HCT116 (cell line): ENCODE measurements at regions not wholly inside any gene's neighbourhood (a gene's known extent, or its start where the extent isn't known, plus 50 kb on each side); places are given as distances from the start of the nearest gene placed in this dataset.

Experiments used
- ATAC-seq: fragments of 200-7000 bp; cut with Tn5 transposase; 2 replicates; pipeline ENCODE4 v1.9.1; 2020; ENCODE audit warnings: mild to moderate bottlenecking, moderate library complexity
- BruUV-seq: library from RNA; stranded (reverse); fragments of 400-500 nt; replicated peaks from 2 replicates; lab custom pipeline; 2021; lab: Mats Ljungman, UMichigan
- CTCF ChIA-PET: fragments of 300-600 bp; sonication (Branson Sonifier 250); formaldehyde crosslinking; loops from one replicate; lab custom pipeline; 2021; ENCODE audit warnings: antibody characterized with exemption; lab: Charles Lee
- POLR2A ChIA-PET: fragments of 300-600, 350-600 bp; sonication (Branson Sonifier 250); formaldehyde crosslinking; loops from one replicate; lab custom pipeline; 2021; ENCODE audit warnings: antibody characterized with exemption; lab: Charles Lee
- RAD21 ChIA-PET, 2 experiments: fragments of 300-600 bp; sonication (Branson Sonifier 250); formaldehyde crosslinking; loops; one replicate each; lab custom pipeline; 2023; ENCODE audit warnings: low total read pairs in 2 of 2; ENCODE audit not compliant: uncharacterized antibody in 2 of 2, unreplicated experiment in 2 of 2, low non-redundant PET in 1 of 2; lab: Charles Lee
- DNase-seq: peaks from one replicate; pipeline ENCODE4 v3.0.0-alpha.2; 2010; ENCODE audit warnings: low read depth, low spot score
- H2AFZ ChIP-seq: fragments of 200-600 bp; shearing (Covaris generic), sonication (generic); 2 replicates; pipeline ENCODE4 v1.6.1; 2017; ENCODE audit warnings: low read depth, mixed run types, mixed read lengths, antibody characterized with exemption, low read length; ENCODE audit not compliant: poor library complexity, severe bottlenecking
- H3K27ac ChIP-seq: 2 replicates; pipeline ENCODE4 v1.5.1; 2012; ENCODE audit warnings: low read depth, low read length
- H3K27me3 ChIP-seq: fragments of 200-600 bp; sonication (generic); 2 replicates; pipeline ENCODE4 v1.6.1; 2016; ENCODE audit warnings: mixed run types, low read length, mixed read lengths; ENCODE audit not compliant: insufficient read depth
- H3K36me3 ChIP-seq, 2 experiments: fragments of 200-500 bp in 1 of 2; fragments of 200-600 bp in 1 of 2; sonication (Bioruptor generic) in 1 of 2; sonication (generic) in 1 of 2; 2 replicates each; pipeline versions ENCODE4 v1.5.1 to v1.6.1; 2014 to 2016; ENCODE audit warnings: low read length in 2 of 2, inconsistent platforms in 1 of 2, mixed read lengths in 1 of 2, mixed run types in 1 of 2; ENCODE audit not compliant: insufficient read depth in 2 of 2, control insufficient read depth in 1 of 2
- H3K4me1 ChIP-seq, 2 experiments: fragments of 200-600 bp in 1 of 2; sonication (generic) in 1 of 2; 2 replicates each; pipeline versions ENCODE4 v1.5.1 to v1.6.1; 2012 to 2017; ENCODE audit warnings: low read length in 2 of 2, inconsistent platforms in 1 of 2, mild to moderate bottlenecking in 1 of 2, mixed read lengths in 1 of 2, mixed run types in 1 of 2, moderate library complexity in 1 of 2; ENCODE audit not compliant: insufficient read depth in 2 of 2, control insufficient read depth in 1 of 2
- H3K4me2 ChIP-seq: fragments of 200-600 bp; sonication (generic); 2 replicates; pipeline ENCODE4 v1.6.1; 2017; ENCODE audit warnings: mixed run types, low read length, mixed read lengths
- H3K4me3 ChIP-seq, 2 experiments: fragments of 200-600 bp in 1 of 2; sonication (generic) in 1 of 2; replicated peaks in 1 of 2; 2 replicates each; pipeline ENCODE4 v1.5.1; 2011 to 2016; ENCODE audit warnings: low read length in 2 of 2, control low read depth in 1 of 2, low read depth in 1 of 2, mild to moderate bottlenecking in 1 of 2, mixed read lengths in 1 of 2, mixed run types in 1 of 2
- H3K79me2 ChIP-seq: fragments of 200-600 bp; sonication (generic); 2 replicates; pipeline ENCODE4 v1.6.1; 2017; ENCODE audit warnings: mild to moderate bottlenecking, mixed run types, low read length, moderate library complexity, mixed read lengths; ENCODE audit not compliant: insufficient read depth
- H3K9ac ChIP-seq: fragments of 200-600 bp; sonication (generic); 2 replicates; pipeline ENCODE4 v1.6.1; 2016; ENCODE audit warnings: low read length, mixed read lengths
- H3K9me2 ChIP-seq: fragments of 200-600 bp; sonication (generic), shearing (Covaris generic); 2 replicates; pipeline ENCODE4 v1.6.1; 2017; ENCODE audit warnings: mixed run types, mild to moderate bottlenecking, moderate library complexity; ENCODE audit not compliant: insufficient read depth
- H3K9me3 ChIP-seq, 2 experiments: fragments of 200-500 bp in 1 of 2; fragments of 200-600 bp in 1 of 2; sonication (Bioruptor generic) in 1 of 2; sonication (generic) in 1 of 2; 2 replicates each; pipeline ENCODE4 v1.6.1; 2014 to 2017; ENCODE audit warnings: low read length in 2 of 2, mixed read lengths in 2 of 2, inconsistent platforms in 1 of 2, low read depth in 1 of 2, mild to moderate bottlenecking in 1 of 2, mixed run types in 1 of 2, moderate library complexity in 1 of 2; ENCODE audit not compliant: control insufficient read depth in 1 of 2, insufficient read depth in 1 of 2
- H4K20me1 ChIP-seq: fragments of 200-600 bp; sonication (generic), shearing (Covaris generic); 2 replicates; pipeline ENCODE4 v1.6.1; 2017; ENCODE audit warnings: mixed run types, mild to moderate bottlenecking, moderate library complexity; ENCODE audit not compliant: insufficient read depth
- ATF3 ChIP-seq: IDR thresholded peaks from 2 replicates; pipeline ENCODE4 v1.6.1; 2012
- CBX3 ChIP-seq: IDR thresholded peaks from 2 replicates; pipeline ENCODE4 v1.6.1; 2012; ENCODE audit warnings: low read depth
- CTCF ChIP-seq, 3 experiments: fragments of 200-600 bp in 1 of 3; sonication (generic) in 1 of 3; IDR thresholded peaks in 2 of 3; conservative IDR thresholded peaks in 1 of 3; 2 replicates each; pipeline ENCODE4 v1.5.1; 2012 to 2017; ENCODE audit warnings: low read depth in 2 of 3, low read length in 2 of 3, antibody characterized with exemption in 1 of 3, borderline replicate concordance in 1 of 3, control low read depth in 1 of 3, mild to moderate bottlenecking in 1 of 3, mixed read lengths in 1 of 3, mixed run types in 1 of 3, moderate library complexity in 1 of 3; ENCODE audit not compliant: insufficient read depth in 1 of 3
- ELF1 ChIP-seq: IDR thresholded peaks from 2 replicates; pipeline ENCODE4 v1.6.1; 2012; ENCODE audit warnings: low read depth, borderline replicate concordance
- FOSL1 ChIP-seq: IDR thresholded peaks from 2 replicates; pipeline ENCODE4 v1.6.1; 2012; ENCODE audit warnings: low read depth
- POLR2A ChIP-seq: IDR thresholded peaks from 2 replicates; pipeline ENCODE4 v1.7.0; 2011; ENCODE audit warnings: borderline replicate concordance; ENCODE audit not compliant: insufficient read depth, insufficient read length; ENCODE audit errors: extremely low read depth
- POLR2AphosphoS5 ChIP-seq: IDR thresholded peaks from 2 replicates; pipeline ENCODE4 v1.6.1; 2011; ENCODE audit warnings: mild to moderate bottlenecking, low read depth, low read length, moderate library complexity
- REST ChIP-seq: IDR thresholded peaks from 2 replicates; pipeline ENCODE4 v1.6.1; 2012; ENCODE audit warnings: low read depth
- SIN3A ChIP-seq: IDR thresholded peaks from 2 replicates; pipeline ENCODE4 v1.6.1; 2012; ENCODE audit warnings: low read depth
- SP1 ChIP-seq: IDR thresholded peaks from 2 replicates; pipeline ENCODE4 v1.6.1; 2012; ENCODE audit warnings: low read depth
- SRF ChIP-seq: IDR thresholded peaks from 2 replicates; pipeline ENCODE4 v1.6.1; 2012; ENCODE audit warnings: low read depth
- TCF7L2 ChIP-seq: IDR thresholded peaks from 2 replicates; pipeline ENCODE4 v1.7.0; 2011; ENCODE audit warnings: borderline replicate concordance, inconsistent platforms; ENCODE audit not compliant: insufficient read depth, insufficient read length; ENCODE audit errors: extremely low read depth
- YY1 ChIP-seq: IDR thresholded peaks from 2 replicates; pipeline ENCODE4 v1.6.1; 2011; ENCODE audit warnings: low read length, low read depth, moderate library complexity, mild to moderate bottlenecking; ENCODE audit not compliant: insufficient replicate concordance; ENCODE audit errors: extremely low read depth
- ZNF274 ChIP-seq: fragments of 200-500 bp; sonication (Bioruptor generic); IDR thresholded peaks from 2 replicates; pipeline ENCODE4 v1.6.1; 2014; ENCODE audit warnings: mild to moderate bottlenecking, low read depth, low read length, inconsistent platforms
- intact Hi-C: fragments of 100-400 bp; cut with micrococcal nuclease; formaldehyde crosslinking; loops from 2 replicates; pipeline ENCODE4 v1.10.0; 2022

- BruUV-seq: no TSS peak
- Histone ChIP-seq H3K4me3 (no peak overlapping the region), H3K27me3 (no peaks in the 10 kb centered on the region), H3K4me2 (no peak overlapping the region), H3K9ac (no peak overlapping the region), H3K27ac (no peak overlapping the region), H3K9me3 (no peaks in the 10 kb centered on the region), H2AFZ (no peak overlapping the region), H3K79me2 (no peaks in the 10 kb centered on the region), H3K4me1 (peaks cover 0 to 4% of the 10 kb centered on the region in 2 experiments; a peak in 1 of 4 replicates), H3K36me3 (no peaks in the 10 kb centered on the region), H4K20me1 (no peaks in the 10 kb centered on the region), H3K9me2 (no peaks in the 10 kb centered on the region)
- ATAC-seq (no peak), DNase-seq (no peak)
- intact Hi-C loops: no loop called here
- ChIA-PET RAD21 (no interaction called here), CTCF (no interaction called here), POLR2A (no interaction called here)
- TF ChIP-seq SRF: no peak
- TF ChIP-seq SP1: no peak
- no peak for TF ChIP-seq ATF3
Observed at GRCh38 chr11:32510039-32510438, 73.6 kb upstream of the EIF3M start.

GRCh38 chr11:32508780-32509179 lies 73.4 kb upstream of the WT1 start:
- Histone ChIP-seq H3K9me2 (no peaks in the 10 kb centered on the region), H3K79me2 (no peaks in the 10 kb centered on the region), H3K4me3 (no peak overlapping the region), H3K9ac (no peak overlapping the region), H3K36me3 (no peaks in the 10 kb centered on the region), H3K4me2 (no peak overlapping the region), H3K27ac (no peak overlapping the region), H4K20me1 (no peaks in the 10 kb centered on the region), H3K4me1 (peaks cover 0 to 4% of the 10 kb centered on the region in 2 experiments; a peak in 1 of 4 replicates), H3K27me3 (no peaks in the 10 kb centered on the region), H3K9me3 (no peaks in the 10 kb centered on the region), H2AFZ (no peak overlapping the region)
- no peak for ATAC-seq
- no peak for TF ChIP-seq YY1
- no peak for TF ChIP-seq CBX3
- TF ChIP-seq POLR2A: no peak
- TF ChIP-seq TCF7L2: no peak
- no peak for TF ChIP-seq REST
- TF ChIP-seq SIN3A: no peak
- TF ChIP-seq ELF1: no peak
- TF ChIP-seq POLR2AphosphoS5: no peak
- TF ChIP-seq FOSL1: no peak
- TF ChIP-seq CTCF (IDR thresholded peaks at IDR 0.05 in 2 of 3, conservative IDR thresholded peaks at IDR 0.05 in 1 of 3; ENCODE audit: borderline replicate concordance in 1 of 3, insufficient read depth in 1 of 3, low read depth in 2 of 3, low read length in 2 of 3): no peak
- no peak for TF ChIP-seq ZNF274
- ChIA-PET POLR2A (no interaction called here), CTCF (no interaction called here), RAD21 (no interaction called here)
- no peak for DNase-seq
- BruUV-seq: no TSS peak
- intact Hi-C loops: no loop called here
